T-helper 2 cell treated with Interferon-gamma antibody and Interleukin-4, amounts not matched to agents 5 μg/mL and 100 μg/mL, for 36 hours (primary cell): ENCODE measurements at regions not wholly inside any gene's neighbourhood (a gene's known extent, or its start where the extent isn't known, plus 50 kb on each side); places are given as distances from the start of the nearest gene placed in this dataset.
"Not testable (repeated sequence)": the region's sequence is repeated elsewhere in the genome, so short reads cannot be mapped to it uniquely, and the experiment has no call there.

Experiments
- DNase-seq: peaks from one replicate; pipeline ENCODE4 v3.0.0; 2021; ENCODE audit warnings: low spot score
- H3K27ac Mint-ChIP-seq: one replicate; pipeline ENCODE4 v1.8.0; 2021; ENCODE audit warnings: mild to moderate bottlenecking, mixed read lengths
- H3K27me3 Mint-ChIP-seq: one replicate; pipeline ENCODE4 v1.8.0; 2021; ENCODE audit warnings: low read depth, mixed read lengths
- H3K36me3 Mint-ChIP-seq: one replicate; pipeline ENCODE4 v1.8.0; 2021; ENCODE audit warnings: low read depth, mixed read lengths
- H3K4me1 Mint-ChIP-seq: one replicate; pipeline ENCODE4 v1.8.0; 2021; ENCODE audit warnings: low read depth, mixed read lengths
- H3K4me3 Mint-ChIP-seq: one replicate; pipeline ENCODE4 v1.8.0; 2022; ENCODE audit warnings: mild to moderate bottlenecking, moderate library complexity, mixed read lengths
- H3K9me3 Mint-ChIP-seq: one replicate; pipeline ENCODE4 v1.8.0; 2021; ENCODE audit warnings: mixed read lengths

DNA sequence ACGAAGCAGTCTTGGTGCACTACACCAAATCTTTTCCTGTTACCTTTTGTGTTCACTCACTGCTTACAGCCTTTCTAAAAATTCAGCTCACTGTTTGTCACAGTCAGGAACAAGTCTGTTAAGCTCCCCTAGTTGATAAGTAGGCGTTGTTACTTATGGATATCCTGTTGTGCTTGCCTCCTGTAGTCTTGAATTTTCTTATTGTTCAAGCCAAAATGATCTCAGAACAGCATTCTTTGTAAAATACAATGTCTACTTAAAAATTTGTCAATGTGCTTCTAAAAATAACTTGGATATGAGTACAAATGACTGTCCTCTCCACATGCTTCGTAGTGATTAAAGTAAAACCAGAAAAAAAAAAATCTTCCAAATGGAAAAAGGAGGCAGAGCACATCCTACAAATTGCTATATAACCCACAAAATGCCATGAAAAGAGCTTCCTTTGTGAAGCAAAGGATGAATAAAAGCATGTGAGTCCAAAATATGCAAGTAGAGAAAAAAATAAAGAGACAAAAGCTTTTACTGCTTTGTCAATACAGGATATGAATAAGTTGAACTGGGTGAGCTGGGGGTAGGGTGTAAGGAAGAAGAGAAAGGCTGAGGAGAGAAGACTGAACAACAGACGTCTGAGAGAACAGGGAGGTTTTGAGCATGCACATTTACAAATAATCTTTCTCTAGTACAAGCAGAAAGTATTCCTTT lies 228.9 kb upstream of the ADGRL4 start:
- DNase-seq, result no peak
- Mint-ChIP-seq H3K27ac (no peak overlapping the region), H3K27me3 (no peaks in the 10 kb centered on the region), H3K9me3 (peaks cover 6% of the 10 kb centered on the region), H3K4me3 (no peak overlapping the region), H3K36me3 (no peaks in the 10 kb centered on the region), H3K4me1 (no peaks in the 10 kb centered on the region)

DNA sequence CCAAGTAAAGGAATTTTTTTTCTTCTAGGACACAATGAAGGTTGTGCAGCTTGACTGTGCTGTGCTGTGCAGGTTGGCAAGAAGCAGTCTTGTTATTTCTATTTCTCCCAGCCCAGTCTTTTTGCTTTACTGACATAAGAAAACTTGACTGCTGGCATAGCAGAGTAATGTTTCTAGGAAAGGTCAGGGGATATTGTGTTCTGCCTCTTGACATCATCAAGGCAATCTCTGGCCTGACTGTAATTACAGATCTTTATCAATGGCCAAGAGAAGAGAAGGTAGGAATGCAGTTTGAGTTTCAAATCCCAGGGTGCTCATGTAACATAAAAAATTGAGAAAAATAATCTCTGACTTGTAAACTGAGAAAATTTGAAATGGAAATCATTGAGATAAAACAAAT lies 226.3 kb upstream of the ADGRL4 start:
- Mint-ChIP-seq H3K36me3 (no peaks in the 10 kb centered on the region), H3K4me3 (no peak overlapping the region), H3K9me3 (peaks cover 3% of the 10 kb centered on the region), H3K27ac (no peak overlapping the region), H3K4me1 (no peaks in the 10 kb centered on the region), H3K27me3 (no peaks in the 10 kb centered on the region)
- DNase-seq, result no peak

DNA sequence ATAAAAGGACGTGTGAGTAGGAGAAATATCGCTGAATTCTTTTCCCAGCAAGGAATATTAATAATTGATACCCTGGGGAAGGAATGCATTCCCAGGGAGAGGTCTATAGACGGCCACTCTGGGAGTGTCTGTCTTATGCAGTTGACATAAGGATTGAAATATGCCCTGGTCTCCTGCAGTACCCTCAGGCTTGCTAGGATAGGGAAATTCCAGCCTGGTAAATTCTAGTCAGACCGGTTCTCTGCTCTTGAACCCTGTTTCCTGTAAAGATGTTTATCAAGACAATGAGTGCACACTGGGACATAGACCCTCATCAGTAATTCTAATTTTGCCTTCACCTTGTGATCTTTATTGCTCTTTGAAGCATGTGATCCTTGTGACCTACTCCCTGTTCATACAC lies 224.2 kb upstream of the ADGRL4 start:
- H3K27me3 Mint-ChIP-seq, H3K9me3 Mint-ChIP-seq, H3K36me3 Mint-ChIP-seq, DNase-seq, H3K4me1 Mint-ChIP-seq, H3K27ac Mint-ChIP-seq, H3K4me3 Mint-ChIP-seq: not testable (repeated sequence)

DNA sequence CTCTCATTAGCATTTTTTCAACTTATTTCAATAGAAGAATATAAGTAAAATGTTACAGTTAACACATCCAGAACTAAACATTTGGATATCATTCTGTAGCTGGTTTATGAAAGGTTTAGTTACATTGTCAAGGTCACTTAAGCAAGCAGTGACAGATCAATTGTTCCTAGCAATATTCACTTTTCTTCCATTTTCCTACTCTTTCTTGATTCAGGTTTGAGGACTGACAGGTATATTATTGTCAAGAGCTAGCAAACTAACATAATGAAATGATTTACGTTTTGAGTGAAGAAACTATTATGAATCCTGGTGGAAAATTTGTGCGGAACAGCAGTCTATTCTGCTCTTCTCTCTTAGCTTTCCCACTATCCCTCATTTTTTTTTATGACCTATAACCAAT lies 220.4 kb upstream of the ADGRL4 start:
- no peak overlapping the region for H3K27ac Mint-ChIP-seq
- H3K9me3 Mint-ChIP-seq, result peaks cover 3% of the 10 kb centered on the region
- no peaks in the 10 kb centered on the region for H3K27me3 Mint-ChIP-seq
- no peaks in the 10 kb centered on the region for H3K4me1 Mint-ChIP-seq
- no peaks in the 10 kb centered on the region for H3K36me3 Mint-ChIP-seq
- DNase-seq, result no peak
- no peak overlapping the region for H3K4me3 Mint-ChIP-seq

DNA sequence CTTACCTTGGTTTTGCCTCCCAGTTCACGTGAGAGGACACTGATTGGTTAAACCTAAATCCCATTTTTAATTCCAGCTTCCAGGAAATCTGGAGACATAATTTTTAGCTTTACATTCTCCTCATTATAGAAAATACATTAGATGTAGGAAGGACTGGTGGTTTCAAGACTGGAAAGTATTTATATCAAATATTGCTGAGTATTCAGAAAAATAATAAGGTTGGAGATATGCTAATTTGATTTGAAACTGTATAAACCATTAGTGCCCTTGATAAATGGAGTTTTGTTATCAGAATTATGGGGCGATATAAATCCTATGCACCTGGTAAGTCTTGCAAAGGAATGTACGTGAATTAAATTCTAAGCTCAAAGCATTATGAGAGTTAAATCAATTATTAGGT lies 218.0 kb upstream of the ADGRL4 start:
- H3K27ac Mint-ChIP-seq, result no peak overlapping the region
- DNase-seq, result no peak
- no peak overlapping the region for H3K4me3 Mint-ChIP-seq
- H3K27me3 Mint-ChIP-seq, result no peaks in the 10 kb centered on the region
- peaks cover 11% of the 10 kb centered on the region for H3K9me3 Mint-ChIP-seq
- H3K4me1 Mint-ChIP-seq, result no peaks in the 10 kb centered on the region
- H3K36me3 Mint-ChIP-seq, result no peaks in the 10 kb centered on the region

DNA sequence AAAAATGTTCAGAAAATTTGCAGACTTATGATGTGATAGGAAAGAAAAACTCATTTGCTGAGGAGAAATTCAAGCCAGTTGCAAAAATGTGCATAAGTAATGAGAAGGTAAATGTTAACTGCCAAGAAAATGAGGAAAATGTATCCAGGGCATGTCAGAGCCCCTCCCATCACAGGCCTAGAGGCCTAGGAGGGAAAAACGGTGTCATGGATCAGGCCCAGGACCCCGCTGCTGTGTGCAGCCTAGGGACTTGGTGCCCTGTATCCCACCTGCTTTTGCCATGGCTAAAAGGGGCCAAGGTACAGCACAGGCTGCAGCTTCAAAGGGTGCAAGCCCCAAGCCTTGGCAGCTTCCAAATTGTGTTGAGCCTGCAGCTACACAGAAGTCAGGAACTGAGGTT lies 214.0 kb upstream of the ADGRL4 start:
- no peaks in the 10 kb centered on the region for H3K36me3 Mint-ChIP-seq
- peaks cover 8% of the 10 kb centered on the region for H3K9me3 Mint-ChIP-seq
- no peak for DNase-seq
- no peak overlapping the region for H3K27ac Mint-ChIP-seq
- no peak overlapping the region for H3K4me3 Mint-ChIP-seq
- no peaks in the 10 kb centered on the region for H3K4me1 Mint-ChIP-seq
- H3K27me3 Mint-ChIP-seq, result no peaks in the 10 kb centered on the region

DNA sequence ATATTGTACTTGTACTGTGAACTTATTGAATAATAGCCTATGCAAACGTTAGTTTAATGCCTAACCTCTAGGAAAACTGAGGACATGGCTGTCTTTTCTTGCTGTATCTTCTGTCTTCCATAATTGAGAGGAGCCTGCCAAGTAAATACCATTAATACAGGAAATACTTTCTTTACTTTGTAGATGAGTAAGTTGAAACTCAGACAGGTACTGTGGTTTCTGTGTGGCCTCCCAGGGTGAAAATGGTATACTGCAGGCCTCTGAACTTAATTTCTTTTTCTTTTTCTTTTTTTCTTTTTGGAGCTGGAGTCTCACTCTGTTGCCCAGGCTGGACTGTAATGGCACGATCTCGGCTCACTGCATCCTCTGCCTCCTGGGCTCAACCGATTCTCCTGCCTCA lies 208.8 kb upstream of the ADGRL4 start:
- no peak overlapping the region for H3K27ac Mint-ChIP-seq
- H3K27me3 Mint-ChIP-seq, result no peaks in the 10 kb centered on the region
- H3K9me3 Mint-ChIP-seq, result peaks cover 6% of the 10 kb centered on the region
- no peaks in the 10 kb centered on the region for H3K4me1 Mint-ChIP-seq
- H3K36me3 Mint-ChIP-seq, result no peaks in the 10 kb centered on the region
- no peak overlapping the region for H3K4me3 Mint-ChIP-seq
- DNase-seq, result no peak

DNA sequence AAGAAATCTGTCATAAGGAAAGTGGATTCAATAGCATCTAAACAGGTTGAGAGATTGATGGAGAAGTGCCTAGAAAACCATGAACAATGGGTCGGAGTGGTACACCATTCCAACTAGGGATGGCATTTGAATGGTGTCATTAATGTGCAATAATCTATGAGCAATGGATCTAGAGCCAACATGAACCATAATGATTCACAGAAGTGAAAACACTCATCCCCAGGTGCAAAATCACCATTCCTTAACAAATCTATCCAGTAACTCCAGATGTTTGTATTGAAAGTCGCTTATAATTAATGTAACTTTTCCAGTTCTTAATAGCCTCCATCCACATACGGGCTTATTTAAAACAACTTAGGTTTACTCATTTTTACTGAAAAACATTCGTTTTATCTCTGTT lies 201.3 kb upstream of the ADGRL4 start:
- H3K9me3 Mint-ChIP-seq, result no peaks in the 10 kb centered on the region

DNA sequence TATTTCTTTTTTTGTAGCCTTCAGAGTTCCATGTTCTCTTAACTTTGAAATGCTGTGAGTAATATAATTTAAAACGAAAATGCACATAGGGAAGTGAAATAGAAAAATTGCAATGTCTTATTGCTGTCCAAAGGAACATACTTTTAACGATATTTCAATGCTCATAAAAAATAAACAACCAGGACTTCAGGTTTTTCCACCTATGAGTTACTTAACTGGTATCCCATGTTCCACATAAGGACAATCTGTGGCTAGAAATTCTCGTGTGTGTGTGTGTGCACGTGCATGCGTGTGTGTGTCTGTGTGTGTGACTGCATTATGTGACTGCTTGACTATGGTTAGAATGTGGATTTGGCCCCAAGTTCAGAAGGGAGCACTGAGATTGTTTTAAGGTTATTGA lies 200.8 kb upstream of the ADGRL4 start:
- H3K4me1 Mint-ChIP-seq, result no peaks in the 10 kb centered on the region
- H3K9me3 Mint-ChIP-seq, result no peaks in the 10 kb centered on the region
- DNase-seq, result no peak
- H3K27me3 Mint-ChIP-seq, result no peaks in the 10 kb centered on the region
- no peak overlapping the region for H3K4me3 Mint-ChIP-seq
- H3K27ac Mint-ChIP-seq, result no peak overlapping the region
- no peaks in the 10 kb centered on the region for H3K36me3 Mint-ChIP-seq

More for the DNA sequence above, 201.3 kb upstream of the ADGRL4 start:
- Mint-ChIP-seq H3K4me3 (no peak overlapping the region), H3K36me3 (no peaks in the 10 kb centered on the region), H3K4me1 (no peaks in the 10 kb centered on the region), H3K27me3 (no peaks in the 10 kb centered on the region), H3K27ac (no peak overlapping the region)
- DNase-seq, result no peak

DNA sequence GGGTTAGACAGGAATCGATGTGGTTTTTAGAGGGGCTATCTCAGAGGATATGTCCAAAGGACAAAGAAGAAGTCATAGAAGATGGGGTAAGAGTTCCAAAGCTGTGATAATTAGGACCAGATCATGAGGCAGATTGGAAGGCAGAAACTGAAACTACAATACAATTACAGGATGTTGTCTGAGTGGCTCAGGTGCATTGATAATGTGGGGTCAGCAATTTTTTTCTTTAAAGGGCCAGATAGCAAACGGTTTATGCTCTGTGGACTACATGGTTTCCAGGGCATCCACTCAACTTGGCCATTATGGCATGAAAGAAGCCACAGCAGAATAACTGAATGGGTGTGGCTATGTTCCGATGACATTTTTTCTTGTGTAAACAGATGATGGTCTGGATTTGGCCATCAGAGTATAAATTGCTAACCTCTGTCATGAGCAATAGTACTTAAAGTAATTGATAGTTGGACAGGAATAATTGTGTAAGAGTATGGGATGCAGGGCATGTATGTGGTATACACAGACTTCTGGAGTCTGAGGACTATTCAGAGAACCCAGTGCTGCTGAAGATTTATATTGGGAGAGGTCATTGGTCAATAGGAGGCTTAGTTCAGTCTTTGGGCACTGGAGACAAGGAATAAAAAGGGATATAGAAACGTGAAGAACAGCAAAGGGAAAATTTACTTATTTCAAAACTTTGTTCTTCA lies 198.4 kb upstream of the ADGRL4 start:
- Mint-ChIP-seq H3K27me3 (no peaks in the 10 kb centered on the region), H3K27ac (no peak overlapping the region), H3K4me1 (no peaks in the 10 kb centered on the region), H3K9me3 (no peaks in the 10 kb centered on the region), H3K36me3 (no peaks in the 10 kb centered on the region), H3K4me3 (no peak overlapping the region)
- no peak for DNase-seq

DNA sequence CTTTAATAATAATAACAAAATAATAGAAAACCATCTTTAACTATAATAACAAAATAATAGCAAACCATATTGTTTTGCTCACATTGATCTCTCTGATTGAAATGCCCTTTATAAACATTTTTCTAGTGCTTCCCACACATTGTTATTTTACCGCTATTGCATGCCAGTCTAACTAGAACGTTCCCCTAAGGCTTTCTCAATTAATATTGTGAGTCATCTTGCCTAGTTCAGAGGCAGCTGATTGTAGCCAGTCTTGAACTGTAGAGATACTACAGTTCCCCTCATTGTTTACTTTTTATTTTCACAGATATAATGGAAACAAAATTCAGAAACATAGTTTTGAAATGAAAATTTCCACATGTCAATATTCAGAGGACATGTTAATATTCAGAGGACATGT lies 192.3 kb upstream of the ADGRL4 start:
- Mint-ChIP-seq H3K9me3 (no peaks in the 10 kb centered on the region), H3K27ac (no peak overlapping the region), H3K4me1 (no peaks in the 10 kb centered on the region), H3K36me3 (no peaks in the 10 kb centered on the region), H3K27me3 (no peaks in the 10 kb centered on the region), H3K4me3 (no peak overlapping the region)
- DNase-seq, result no peak

DNA sequence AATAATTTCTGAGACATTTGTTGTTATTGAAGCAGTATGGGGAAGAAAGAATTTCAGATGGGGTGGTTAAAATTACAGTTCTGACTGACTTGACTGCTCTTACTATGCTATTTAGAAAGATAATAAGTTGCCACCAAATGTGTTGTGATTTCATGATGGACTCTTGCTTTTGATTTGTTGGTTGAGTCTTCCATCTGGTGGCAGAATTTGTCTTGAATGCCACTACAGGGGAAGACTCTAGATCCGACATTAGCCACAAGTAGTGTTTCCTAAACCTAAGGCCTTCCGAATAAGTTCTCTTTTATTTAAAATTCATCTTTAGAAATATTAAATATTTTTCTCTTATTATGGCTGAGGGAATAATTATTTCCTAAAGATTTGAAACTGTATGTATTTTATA lies 190.9 kb upstream of the ADGRL4 start:
- no peak for DNase-seq
- H3K4me3 Mint-ChIP-seq, result no peak overlapping the region
- H3K27ac Mint-ChIP-seq, result no peak overlapping the region
- H3K4me1 Mint-ChIP-seq, result peaks cover 4% of the 10 kb centered on the region
- no peaks in the 10 kb centered on the region for H3K9me3 Mint-ChIP-seq
- H3K27me3 Mint-ChIP-seq, result no peaks in the 10 kb centered on the region
- H3K36me3 Mint-ChIP-seq, result no peaks in the 10 kb centered on the region

DNA sequence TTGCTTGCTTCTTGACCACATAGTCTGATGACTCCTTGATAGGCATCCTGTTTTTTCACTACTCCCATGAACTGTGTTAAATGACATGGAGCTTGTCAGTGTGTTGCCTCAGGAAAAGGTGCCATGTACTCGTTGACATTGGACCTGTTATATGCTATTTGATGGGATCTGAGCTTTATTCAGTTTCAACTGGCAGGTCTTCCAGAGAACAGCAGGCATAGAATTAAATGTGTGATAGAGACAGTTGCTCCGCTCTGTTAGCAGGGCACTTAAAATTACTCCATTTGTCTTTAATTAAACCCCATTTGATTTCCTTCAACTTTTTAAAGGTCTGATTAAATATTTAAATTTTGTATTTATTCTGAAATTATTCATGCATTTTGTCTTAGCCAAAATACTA lies 189.7 kb upstream of the ADGRL4 start:
- Mint-ChIP-seq H3K27ac (no peak overlapping the region), H3K27me3 (no peaks in the 10 kb centered on the region), H3K9me3 (no peaks in the 10 kb centered on the region)

DNA sequence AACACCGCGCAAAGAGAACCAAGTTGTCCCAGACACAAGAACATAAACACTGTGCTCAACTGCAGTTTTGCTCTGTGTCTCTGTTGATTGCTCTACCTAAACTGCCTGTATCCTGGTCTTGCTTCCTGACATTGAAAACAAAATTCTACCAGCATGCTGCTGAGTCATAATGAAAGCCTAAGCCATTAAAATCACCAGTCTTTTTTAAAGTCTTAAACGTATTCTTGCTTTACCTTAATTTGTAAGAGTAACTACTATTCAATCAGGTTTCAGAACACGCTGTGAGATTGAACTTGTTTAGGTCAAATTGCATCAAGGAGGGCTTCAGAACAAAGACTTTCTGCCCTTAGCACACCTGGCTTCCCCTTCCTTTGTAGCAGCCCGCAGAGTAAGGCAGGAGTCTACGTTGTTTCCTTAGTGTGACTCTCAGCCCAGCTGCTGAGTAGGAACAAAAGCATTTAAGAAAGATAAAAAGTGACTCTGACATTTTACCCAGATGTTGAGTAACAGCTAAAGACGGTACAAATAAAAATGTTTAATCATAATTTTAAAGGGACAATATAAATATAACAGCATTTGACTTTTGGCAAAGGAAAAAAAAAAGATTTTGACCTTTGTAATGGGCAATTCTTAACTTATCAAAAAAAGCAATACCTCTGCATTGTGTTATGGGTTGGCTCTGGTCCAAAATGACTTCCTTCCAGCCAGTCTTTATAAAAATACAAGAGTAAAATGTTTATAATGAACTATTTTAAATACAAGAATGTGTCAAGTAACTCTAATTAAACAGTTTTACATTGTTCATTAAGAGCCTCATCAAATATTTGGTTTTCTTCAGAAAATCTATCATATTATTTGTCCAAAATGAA lies 186.9 kb upstream of the ADGRL4 start:
- Mint-ChIP-seq H3K36me3 (no peaks in the 10 kb centered on the region), H3K27ac (no peak overlapping the region), H3K27me3 (no peaks in the 10 kb centered on the region), H3K9me3 (no peaks in the 10 kb centered on the region), H3K4me3 (no peak overlapping the region), H3K4me1 (peaks cover 4% of the 10 kb centered on the region)
- DNase-seq, result no peak

More for the DNA sequence above, 189.7 kb upstream of the ADGRL4 start:
- no peaks in the 10 kb centered on the region for H3K36me3 Mint-ChIP-seq
- H3K4me3 Mint-ChIP-seq, result no peak overlapping the region
- DNase-seq, result no peak
- H3K4me1 Mint-ChIP-seq, result peaks cover 4% of the 10 kb centered on the region
